NCI-H146 treated with DMSO at 0.1 percent for 48 hours (cell line): ENCODE measurements at regions not wholly inside any gene's neighbourhood (a gene's known extent, or its start where the extent isn't known, plus 50 kb on each side); places are given as distances from the start of the nearest gene placed in this dataset.
"Not testable (repeated sequence)": the region's sequence is repeated elsewhere in the genome, so short reads cannot be mapped to it uniquely, and the experiment has no call there.

Source experiments
- DNase-seq: peaks from one replicate; lab custom pipeline; 2025; ENCODE audit not compliant: unreplicated experiment; lab: John Stamatoyannopoulos, UW

DNA sequence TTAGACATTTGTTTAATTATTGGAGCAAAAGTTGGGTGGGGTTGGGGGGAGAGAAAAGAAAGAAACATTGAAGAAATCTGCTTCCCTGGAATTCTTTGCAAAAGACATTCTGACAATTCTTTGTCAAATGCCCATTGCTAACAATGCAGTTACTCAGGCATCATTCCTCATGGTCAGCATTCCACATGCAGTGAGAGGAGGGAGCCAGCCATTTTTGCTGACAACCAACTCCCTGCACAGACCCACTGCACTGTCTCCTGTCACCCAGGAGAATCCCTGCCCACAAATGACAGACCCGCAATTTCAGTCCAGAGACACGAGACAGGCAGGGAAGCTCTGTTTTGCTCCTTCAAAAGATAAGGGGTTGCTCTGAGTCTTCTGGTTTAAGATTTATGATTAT lies 985.1 kb upstream of the SLIT2 start:
- no peak for DNase-seq

GRCh38 chr4:19262467-19262866 lies 989.2 kb upstream of the SLIT2 start:
- DNase-seq, result no peak

- no peak for DNase-seq
These were observed 991.4 kb upstream of the SLIT2 start for GRCh38 chr4:19260346-19260745.

DNA sequence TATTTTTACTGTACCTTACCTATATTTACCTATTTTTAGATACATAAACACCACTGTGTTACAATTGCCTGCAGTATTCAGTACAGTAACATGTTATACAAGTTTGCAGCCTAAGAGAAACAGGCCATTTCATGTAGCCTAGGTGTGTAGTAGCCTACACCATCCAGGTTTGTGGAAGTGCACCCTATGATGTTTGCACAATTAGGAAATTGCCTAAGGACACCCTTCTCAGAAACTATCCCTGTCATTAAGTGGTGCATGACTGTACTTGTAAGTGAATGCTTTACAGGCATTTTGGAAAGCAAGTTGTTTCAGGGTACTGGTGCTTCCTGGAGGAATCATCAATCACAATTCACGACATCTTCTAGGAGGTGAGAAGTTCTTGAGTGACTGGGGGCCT lies 991.8 kb upstream of the SLIT2 start:
- no peak for DNase-seq

DNA sequence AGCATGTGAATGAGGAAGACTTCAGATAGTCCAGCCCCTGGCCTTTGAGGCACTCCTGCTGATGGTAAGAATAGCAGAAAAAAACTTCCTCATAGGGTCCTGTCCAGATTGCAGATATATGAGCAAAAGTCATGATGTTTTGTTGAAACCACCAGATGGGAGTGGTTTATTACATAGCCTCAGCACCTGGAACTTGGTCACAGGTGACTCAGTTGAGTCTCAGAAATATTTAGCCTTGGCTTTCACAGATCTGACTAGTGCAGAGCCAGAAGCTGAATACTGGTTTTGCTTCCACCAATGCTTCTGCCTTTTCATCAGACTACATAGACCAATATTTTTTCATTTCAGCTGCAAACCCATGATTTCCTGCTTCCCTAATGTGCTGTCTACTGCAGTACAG lies 994.9 kb upstream of the SLIT2 start:
- no peak for DNase-seq

DNA sequence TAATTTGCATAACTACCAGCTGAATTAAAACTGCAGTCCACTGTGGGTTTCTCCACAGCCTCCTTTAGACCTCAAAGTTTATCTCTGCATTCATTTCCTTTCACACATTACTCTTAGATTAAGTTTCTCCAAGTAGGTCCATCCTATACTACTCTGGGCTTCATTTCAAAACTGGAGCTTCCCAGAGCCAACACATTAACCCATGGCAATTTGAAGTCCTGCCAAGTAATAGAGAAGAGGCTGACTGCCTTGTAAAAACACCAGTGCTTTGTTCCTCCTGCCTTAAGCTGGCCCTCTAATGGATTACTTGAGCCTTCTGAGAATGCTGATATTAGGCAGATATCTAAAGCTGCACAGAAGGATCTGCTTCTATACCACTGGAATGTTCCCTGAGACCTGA lies 997.2 kb upstream of the SLIT2 start:
- DNase-seq, result no peak

DNA sequence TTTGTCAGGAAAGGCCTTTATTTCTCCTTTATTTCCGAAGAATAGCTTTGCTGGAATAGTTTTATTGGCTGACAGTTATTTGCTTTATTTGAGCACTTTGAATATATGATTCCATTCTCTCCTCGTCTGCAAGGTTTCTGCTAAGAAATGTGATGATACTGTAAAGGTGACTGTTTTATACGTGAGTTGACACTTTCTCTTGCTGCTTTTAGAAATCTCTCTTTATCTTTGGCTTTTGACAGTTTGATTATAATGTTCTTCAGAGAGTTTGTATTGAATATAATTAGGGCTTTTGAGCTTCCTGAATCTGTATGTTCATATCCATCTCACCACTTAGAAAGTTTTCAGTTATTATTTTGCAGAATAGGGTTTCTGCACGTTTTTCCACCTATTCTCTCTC lies 1003.7 kb upstream of the SLIT2 start:
- no peak for DNase-seq

DNA sequence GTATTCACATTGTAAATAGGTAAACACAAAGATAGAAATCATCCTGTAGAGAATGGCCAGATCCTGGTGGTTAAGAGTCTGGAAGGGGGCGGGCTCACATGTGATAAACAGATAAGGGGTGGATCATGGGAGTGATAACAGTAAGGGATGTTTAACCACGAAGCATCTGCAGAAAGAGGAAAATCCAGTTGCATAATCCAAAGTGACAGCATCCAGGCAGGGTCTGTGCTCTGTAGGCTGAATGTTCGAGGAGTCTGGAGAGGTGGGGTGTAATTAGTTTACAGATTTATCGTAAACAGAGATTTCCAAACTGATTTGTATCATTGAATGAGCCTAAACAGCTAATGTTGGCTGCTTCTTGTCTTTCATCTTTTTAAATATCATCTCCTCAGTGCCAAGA lies 1009.8 kb upstream of the SLIT2 start:
- DNase-seq, result no peak

GRCh38 chr4:19239565-19239964 lies 1012.1 kb upstream of the SLIT2 start:
- no peak for DNase-seq

- no peak for DNase-seq
These were observed 1015.2 kb upstream of the SLIT2 start for GRCh38 chr4:19236473-19236872.

- DNase-seq, result no peak
These were observed 1020.7 kb upstream of the SLIT2 start for GRCh38 chr4:19230906-19231545.

- no peak for DNase-seq
These were observed 1024.0 kb upstream of the SLIT2 start for GRCh38 chr4:19227701-19228100.

DNA sequence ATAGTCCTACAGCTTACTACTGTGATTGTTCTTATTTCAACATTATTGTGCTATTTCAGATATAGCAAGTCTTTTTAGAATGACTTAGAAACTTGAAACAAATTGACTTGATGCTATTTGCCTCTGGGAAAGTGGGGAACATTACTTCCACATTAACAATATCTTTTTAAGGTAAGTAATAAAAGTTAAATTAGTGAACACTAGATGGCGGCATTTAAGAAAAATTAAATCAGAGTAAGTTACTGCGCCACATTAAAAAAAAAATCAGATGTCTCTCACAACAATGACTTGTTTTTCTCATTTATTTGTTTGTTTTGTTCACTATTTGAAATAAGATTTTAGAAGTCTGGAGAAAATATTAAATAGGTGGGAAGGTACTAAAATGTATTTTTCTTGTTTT lies 1026.9 kb upstream of the SLIT2 start:
- peak; percentile 40 for DNase-seq

DNA sequence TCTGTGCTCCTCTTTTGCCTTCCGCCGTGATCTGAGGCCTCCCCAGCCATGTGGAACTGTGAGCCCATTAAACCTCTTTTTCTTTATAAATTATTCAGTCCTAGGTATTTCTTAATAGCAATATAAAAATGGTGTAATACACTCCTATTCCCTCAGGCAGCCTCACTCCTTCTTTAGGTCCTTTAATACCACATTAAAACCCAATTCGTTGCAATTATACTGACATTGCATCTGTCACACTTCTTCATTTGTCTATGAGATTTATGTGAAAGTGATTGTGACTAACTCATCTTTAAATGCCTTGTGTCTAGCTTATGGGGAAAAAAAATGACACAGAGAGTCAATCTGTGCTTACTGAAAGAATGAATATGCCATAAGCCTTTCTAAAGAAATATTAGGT lies 1035.2 kb upstream of the SLIT2 start:
- DNase-seq, result no peak

DNA sequence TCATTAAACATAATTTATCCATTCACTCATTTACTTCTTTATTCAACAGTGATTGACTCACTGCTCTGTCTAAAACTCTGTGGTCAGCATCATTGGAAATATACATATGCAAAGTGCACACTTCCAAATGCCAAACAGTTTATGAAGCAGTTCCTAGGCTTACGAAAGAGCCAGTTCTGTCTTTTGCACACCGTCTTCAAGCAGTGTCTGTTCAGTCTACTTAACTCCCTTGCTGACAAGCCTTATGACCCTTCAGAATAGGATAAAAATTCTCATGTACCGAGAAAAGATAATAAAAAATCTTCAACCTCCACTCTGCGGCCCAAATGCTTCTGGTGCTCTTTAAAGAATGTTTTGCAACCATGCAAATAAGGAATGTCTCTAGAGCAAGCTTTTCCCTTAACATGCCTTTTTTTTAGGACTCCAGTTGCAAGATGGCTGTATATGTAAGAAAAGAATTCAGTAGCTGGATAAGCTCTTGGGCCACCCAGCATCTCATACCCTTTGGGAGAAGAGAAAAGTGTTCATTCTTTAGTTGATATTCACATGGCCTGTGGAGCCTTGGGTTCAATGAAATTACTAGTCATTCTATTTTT lies 1037.0 kb upstream of the SLIT2 start:
- DNase-seq, result no peak

- DNase-seq, result no peak
These were observed 1038.3 kb upstream of the SLIT2 start for GRCh38 chr4:19213388-19213787.

DNA sequence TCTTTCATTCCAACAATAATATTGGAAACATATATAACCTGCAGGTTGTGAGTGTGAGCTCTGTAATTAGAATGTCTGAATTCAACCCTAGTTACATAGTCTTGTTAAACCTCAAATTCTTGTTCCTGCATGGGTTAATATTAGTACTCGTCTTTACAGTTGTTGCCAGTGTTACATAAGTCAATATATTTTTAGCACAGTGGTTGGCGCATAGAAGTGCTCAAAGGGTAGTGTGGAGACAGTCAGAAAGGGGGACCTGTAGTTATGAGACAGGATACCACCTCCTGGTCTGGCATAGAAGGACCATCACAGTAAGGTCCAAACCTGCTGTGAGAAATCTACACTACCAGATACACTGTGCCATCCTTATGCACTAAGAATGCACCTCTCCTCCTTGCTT lies 1045.9 kb upstream of the SLIT2 start:
- DNase-seq, result no peak

- not testable (repeated sequence) for DNase-seq
These were observed 1053.9 kb upstream of the SLIT2 start for GRCh38 chr4:19197838-19198237.

- peak; percentile 2 for DNase-seq
These were observed 1056.0 kb upstream of the SLIT2 start for GRCh38 chr4:19195696-19196095.

DNA sequence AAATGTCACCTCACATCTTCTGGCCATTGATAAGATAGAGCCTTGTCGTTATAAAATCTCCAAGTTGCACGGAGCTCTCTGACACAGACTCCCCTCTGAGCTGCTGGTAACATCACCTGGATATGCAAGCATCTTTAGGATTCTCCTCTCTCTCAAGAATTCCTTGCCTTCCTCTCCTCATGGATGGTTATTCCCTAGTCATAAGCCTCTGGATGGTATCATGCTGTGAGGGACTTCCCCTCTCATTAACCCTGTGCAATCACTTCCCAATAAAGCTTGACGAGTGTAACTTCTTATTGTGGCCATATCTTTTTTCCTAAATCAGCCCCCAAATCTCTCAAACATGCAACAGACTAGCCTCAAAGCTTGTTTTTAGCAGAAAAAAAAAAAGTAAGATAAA lies 1057.0 kb upstream of the SLIT2 start:
- no peak for DNase-seq

GRCh38 chr4:19193274-19193981 lies 1058.3 kb upstream of the SLIT2 start:
- no peak for DNase-seq

GRCh38 chr4:19191979-19192650 lies 1059.6 kb upstream of the SLIT2 start:
- DNase-seq, result no peak
